Activated effector memory CD4-positive, alpha-beta T cell treated with Interleukin-2 at 50 U/mL for 16 hours (primary cell): ENCODE measurements at regions not wholly inside any gene's neighbourhood (a gene's known extent, or its start where the extent isn't known, plus 50 kb on each side); places are given as distances from the start of the nearest gene placed in this dataset.
"Not testable (repeated sequence)": the region's sequence is repeated elsewhere in the genome, so short reads cannot be mapped to it uniquely, and the experiment has no call there.

Source experiments
- DNase-seq: peaks from one replicate; pipeline ENCODE4 v3.0.0-alpha.2; 2020

DNA sequence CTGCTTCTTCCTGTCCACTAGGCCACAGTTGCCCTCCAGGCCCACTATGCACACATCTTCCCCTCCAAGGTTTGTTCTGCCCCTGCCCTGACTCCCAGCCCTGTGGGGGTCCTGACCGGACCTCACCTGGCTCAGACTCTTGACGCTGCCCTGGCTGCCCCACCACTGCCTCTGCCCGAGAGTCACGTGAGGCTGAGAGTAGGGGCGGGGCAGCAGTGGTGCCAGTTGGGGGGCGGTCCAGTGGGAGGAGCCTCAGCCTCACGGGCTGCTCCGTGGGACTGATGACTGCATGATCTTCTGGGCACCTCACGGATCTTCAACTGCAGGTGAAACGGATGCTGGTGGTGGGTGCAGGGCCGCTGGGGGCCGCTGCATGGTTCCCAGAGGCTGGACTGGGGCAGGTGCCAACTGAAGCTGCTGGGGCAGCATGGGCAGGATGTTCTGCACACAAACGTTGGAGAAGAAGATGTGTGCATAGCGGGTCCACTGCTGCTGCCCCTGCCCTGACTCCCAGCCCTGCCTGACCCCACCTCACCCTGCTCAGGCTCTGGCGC lies 77.6 kb downstream of the HHIPL2 start:
- DNase-seq = not testable (repeated sequence)

DNA sequence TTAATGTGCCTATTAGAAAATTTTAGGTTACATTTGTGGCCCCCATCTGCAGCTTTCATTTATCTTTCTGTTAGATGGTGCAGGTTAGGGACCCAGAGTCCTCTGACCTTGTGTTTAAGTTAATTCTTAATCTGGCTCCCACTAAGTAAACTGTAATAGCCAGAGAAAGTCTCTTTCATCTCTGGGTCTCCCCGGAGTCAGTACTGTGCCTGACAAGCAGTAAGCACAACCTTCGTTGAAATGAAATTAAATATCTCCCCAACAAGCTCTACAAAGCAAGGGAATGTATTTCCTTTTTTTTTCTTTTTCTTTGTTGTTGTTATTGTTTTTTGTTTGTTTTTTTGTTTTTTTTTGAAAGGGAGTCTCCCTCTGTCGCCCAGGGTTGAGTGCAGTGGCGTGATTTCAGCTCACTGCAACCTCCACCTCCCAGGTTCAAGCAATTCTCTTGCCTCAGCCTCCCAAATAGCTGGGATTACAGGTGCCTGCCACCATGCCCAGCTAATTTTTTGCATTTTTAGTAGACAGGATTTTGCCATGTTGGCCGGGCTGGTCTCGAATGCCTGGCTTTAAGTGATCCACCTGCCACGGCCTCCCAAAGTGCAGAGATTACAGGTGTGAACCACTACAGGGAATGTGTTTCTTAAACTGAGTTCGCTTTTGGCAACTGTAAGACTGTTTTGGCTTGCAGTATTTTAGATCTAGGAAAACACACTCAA lies 81.6 kb downstream of the HHIPL2 start:
- no peak for DNase-seq

DNA sequence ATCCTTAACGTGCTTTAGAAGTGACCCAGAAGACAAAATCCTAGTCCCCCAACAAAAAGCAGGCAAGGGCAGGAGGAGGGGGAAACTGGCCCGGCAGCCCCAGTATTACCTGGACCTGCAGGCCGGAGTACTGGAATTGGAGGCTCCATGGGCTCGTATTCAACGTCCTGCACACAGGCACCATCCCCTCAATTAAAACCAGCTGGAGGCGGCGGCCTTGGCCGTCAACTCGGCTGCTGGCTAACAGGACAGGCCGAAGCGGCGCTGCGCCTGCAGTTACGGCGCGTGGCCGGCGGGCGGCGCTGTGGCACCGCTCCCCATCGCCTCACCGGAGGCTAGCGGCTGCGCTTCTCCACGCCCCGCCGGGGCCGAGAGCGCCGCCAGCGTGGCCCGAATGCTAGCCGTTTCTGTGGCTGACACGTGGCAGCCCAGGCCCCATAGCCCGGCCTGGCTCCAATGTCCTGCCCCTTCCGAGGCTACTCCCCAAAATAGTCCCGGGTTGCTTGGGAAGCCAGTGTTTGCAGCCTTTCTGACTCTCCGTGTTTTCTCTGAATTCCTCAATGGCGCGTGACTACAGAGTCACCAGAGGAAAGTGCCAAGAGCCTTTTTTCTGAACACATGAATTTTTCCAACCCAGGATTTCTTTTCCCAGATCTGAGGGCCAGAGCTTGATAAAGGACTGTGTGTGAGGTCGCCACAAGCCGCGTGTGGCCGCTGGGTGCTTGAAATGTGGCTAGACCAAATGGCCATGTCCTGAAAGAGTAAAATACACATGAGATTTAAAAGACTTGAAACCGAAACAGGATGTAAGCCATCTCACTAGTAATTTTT lies 82.5 kb downstream of the HHIPL2 start:
- peak; percentile 72 for DNase-seq

DNA sequence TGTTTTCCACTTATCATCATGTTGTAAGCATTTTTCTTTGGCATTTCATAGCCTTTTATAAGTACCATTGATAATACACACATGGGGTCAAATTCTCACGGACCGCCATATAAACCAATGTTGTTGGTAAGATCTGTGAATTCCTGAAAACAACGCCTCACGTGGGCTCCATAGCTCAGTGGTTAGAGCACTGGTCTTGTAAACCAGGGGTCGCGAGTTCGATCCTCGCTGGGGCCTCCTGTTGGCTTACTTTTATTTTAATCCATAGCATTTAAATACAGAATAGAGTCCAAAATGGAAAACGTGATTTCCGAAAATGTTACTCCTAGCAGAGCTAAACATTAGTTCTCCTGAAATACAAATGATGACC lies 83.1 kb downstream of the HHIPL2 start:
- DNase-seq = peak; percentile 35

DNA sequence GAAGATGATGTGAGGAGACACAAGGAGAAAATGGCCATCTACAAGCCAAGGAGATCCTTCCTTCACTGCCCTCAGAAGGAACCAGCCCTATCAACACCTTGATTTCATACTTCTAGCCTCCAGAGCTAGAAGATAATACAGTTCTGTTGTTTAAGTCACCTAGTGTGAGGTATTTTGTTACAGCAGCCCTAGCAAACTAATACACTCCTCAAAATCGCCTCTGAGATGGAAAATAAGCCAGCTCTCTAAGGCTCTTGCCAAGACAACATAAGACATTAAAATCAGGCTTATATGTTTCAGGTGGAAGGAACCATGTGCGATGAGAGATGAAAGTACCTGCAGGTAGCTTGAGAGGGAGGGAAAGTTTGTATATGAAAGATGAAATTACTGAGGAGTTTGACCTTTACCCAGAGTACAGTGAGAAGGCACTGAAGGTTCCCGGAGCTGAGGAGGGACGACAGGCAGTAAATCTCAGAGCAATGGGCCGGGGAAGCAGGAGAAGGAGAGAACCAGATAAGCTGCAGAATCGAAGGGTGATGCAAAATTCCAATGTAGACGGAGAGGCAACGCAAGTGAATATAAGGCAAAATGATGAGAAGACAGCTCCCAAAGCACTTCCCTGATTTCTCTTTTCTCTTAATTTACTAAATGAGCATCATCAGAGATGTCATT lies 84.7 kb downstream of the HHIPL2 start:
- DNase-seq = no peak

DNA sequence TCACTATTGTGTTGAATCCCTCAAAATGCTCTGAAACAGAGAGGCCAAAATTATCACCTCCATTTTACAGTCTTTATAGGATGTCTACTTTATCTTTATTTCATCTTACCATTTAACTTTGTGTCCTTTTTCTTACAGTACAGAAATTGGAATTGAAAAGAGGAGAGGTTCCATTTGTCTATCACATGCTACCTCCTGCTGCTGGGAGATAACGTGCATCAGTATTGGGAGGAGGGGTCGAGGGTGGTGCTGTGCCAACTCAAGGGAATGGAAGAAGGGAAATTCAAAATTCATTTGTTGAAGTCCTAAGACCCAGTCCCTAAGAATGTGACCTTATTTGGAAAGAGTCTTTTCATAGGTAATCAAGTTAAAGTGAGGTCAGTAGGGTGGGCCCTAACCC lies 85.3 kb downstream of the HHIPL2 start:
- no peak for DNase-seq

DNA sequence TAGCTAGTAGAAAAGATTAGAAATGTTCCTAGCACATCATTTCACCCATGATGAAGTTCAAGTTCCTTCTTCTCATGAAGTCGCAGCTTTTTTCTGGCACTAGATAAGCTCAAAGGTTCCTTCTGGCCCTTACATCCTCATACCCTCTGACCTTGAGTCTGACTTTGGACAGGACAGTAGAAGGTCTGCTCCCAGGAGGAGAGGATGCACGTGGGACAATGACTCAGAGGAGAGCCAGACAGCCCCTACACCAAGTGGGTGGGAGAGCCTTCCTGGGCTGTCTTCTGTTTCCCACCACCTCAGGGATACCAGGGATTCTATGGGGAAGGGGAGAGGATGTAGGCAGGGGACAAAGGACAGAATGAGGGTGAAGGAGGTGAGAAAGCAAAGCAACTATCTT lies 86.0 kb downstream of the HHIPL2 start:
- no peak for DNase-seq

DNA sequence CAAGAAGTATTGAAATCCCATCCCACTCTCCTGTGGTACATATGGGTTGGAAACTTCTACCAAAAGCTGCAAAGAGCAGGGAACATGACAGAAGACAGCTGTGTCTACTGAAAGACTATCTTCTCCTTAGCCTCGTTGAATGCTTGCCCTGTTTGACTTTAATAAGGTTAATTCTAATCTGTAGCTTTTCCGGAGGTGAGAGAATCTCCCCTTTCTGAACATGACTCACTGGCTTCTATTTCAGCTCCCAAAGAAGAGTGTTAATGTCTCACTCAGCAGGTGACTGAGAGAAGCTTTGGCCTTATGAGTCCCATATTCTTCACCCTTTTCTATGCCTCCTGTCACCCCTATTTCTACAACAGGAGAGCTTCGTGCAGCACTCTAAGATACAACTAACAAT lies 88.3 kb downstream of the HHIPL2 start:
- no peak for DNase-seq

DNA sequence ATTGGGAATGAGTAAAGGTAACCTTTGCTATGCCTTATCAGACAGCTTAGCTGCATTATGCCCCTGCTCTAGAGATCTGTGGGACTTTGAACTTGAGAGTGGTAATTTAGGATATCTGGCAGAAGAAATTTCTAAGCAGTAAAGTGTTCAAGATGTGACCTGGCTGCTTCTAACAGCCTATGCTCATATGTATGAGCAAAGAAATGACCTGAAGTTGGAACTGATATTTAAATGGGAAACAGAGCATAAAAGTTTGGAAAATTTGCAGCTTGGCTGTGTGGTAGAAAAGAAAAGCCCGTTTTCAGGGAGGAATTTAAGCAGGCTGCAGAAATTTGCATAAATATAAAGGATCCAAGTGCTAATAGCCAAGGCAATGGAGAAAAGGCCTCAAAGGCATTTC lies 90.4 kb downstream of the HHIPL2 start:
- DNase-seq = no peak

DNA sequence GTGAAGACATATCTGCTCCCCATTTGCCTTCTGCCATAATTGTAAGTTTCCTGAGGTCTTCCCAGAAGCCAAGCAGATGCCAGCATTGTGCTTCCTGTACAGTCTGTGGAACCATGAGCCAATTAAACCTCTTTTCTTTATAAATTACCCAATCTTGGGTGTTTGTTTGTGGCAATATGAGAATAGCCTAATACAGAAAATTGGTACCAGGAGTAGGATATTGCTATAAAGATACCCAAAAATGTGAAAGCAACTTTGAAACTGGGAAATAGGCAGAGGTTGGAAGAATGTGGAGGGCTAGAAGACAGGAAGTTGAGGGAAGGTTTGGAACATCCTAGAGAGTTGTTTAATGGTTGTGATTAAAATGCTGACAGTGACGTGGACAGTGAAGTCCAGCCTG lies 90.8 kb downstream of the HHIPL2 start:
- no peak for DNase-seq

DNA sequence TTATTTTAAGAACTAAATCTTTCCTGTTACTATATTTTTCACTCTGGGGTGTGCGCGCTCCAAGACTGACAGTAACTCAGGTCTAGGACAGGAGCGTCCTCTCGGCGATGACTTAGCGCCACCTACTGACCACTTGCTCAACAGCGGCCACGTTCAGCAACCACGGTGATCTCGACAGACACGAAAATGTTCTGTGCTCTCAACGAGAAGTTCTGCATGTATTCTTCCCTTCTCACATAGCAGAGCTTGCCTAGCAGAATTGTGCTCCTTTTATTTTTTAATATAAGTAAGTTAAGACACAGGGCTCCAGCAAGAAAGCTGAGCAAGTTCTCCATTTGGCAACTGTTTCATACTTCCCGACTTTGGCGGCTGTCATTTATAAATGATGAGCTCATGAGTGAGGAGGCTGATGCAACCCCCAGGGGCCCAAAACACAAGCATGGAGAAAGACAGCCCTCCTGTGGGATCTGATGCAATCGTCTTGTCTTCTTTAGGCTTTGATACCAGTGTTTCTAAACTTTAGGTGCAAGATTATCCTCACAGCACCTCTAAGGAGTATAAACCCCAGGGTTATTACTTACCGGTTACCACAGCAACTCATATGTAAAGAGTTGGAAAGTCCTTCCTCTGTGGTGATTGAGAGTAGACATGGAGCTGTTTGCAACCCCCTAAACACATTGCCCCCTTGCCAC lies 92.6 kb downstream of the HHIPL2 start:
- DNase-seq = peak; percentile 74

DNA sequence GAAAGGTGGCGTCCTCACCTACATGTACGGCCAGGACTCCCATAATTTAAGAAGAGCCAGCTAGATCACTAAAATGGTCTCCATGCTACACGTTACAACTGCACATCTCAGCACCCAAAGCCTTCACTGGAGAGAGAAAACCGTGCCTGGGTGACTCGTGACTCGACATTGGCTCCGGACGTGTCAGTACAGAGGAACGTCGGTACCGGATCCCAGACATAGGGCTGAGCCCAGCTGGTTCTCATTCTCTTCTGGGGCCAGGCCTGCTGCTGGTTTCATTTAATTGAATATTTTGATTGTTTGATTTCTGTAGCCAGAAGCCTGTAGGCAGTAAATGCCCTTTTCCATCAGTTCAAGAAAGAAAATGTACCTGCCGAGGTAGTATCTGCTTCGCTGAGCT lies 93.1 kb downstream of the HHIPL2 start:
- DNase-seq = peak; percentile 1

DNA sequence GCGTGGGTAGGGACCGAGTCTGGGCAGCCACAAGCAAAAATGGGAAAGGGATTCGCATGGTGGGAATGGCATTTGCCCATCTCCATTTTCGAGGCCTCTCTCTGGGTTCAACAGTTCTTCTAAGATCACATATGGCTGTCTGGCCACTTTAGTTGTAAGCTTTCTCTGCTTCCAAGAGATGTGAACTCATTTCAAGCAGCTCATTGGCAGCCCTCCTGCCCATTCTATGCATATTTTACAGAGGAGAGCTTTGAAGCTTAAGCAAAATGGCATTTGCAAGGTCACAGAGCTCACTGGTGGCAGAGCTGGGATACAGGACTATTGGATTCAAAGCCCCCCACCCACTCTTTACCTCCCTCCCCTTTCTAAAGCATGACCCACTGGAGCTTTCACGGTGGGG lies 93.7 kb downstream of the HHIPL2 start:
- no peak for DNase-seq

DNA sequence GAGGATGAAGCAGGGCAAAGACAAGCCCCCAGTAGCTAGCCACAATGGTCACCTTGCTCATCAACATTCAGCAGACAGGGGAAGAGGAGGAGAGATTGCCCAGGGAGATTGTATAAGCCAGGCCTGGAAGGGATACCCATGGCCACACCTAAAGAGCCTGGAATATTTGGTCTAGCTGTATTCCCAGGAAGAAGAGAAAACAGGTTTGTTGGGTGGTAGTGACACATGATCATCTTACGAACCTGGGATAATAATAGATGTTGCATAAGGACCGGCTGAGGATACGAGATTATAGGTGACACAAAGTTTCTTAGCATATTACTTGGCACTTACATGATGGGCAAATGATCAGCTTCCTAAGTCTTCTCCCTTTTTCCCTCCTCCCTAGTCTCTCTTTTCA lies 95.9 kb downstream of the HHIPL2 start:
- DNase-seq = no peak

DNA sequence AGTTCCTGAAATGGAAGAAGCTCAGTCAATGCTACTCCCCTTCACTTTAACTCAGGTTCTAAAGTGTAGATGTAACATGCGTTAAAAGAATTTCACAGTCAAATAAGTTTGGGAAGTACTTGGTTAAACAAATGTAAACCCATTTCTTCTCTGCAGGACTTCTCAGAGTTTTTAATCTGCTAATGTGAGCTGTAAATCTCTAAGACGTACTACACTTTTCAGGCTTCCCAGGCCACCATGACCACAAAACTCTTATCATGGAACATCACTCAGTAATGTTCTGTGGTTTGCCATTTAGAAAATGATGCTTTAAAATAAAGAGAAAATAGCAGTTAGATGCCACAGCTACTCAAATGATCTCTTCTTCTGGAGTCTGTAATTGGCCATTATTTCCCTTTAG lies 104.3 kb downstream of the HHIPL2 start:
- DNase-seq = no peak

DNA sequence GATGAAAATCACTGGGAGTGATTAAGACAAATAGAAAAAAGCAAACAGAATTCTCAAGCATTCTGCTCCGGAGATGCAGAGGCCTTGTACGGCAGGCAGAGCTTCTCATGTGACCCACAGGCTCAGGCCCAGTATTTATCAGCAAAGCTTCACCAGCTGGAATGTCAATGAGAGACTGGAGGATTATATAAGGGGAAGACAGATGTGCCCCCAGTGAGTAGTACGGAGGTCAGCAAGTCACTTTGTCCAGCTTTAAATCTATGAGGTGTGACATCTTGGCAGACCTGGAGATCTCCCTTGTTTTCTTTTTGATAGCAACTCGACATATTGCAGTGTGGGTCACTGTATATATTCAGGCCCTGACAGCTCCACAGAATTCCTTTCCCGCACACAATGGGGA lies 106.8 kb downstream of the HHIPL2 start:
- no peak for DNase-seq

DNA sequence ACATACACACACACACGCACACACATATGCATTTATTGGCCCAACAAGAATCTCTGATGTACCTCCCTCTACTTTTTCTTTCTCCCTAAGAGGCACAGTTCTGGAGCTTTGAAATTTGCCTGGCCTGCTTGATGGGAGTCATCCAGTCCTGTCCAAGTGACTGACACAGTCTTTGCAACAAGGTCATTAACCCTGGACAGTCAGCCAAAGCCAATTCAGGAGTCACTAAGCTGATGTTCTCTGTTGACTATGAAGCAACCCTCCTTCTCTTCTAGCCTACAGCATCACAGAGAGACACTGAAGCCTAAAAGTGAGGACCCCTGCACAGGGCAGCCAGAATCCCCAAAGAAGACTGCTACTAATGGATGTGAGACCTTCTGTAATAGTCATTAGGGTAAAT lies 123.1 kb downstream of the HHIPL2 start:
- no peak for DNase-seq

DNA sequence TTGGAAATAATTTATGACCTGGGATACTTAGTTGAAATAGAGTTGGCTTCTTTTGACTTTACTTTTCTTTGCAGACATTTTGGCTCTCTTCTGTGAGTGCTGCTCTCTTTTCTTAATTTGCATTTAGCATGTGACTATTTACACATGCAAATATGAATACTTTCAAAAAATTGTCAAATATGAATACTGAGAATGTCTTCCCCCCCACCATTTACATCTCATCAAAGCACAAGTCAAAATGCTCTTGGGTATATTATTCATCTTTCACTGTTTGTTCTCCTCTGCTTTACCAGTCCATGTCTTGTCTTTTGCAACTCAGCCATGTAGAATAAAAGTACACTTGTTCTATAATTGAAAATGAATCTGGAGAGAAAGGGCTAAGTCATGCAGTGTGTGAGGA lies 126.5 kb downstream of the HHIPL2 start:
- DNase-seq = no peak

DNA sequence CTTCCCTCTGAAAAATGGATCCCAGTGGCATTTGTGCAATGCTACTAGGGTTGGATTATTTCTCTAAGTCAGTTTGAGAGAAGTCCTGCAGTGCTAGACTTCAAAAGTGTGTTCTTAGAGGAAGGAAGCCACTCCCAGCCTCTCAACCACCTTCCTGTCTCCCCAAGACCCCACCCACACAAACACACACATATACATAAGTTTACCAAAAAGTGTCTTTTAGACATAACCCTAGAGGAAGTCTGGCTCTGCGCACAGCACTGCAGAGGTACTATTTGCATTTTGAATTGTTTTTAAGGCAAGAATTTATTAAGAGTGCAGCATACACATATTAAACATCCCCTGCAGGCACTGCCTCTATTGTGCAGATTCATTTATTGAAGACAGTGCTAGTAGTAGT lies 127.3 kb downstream of the HHIPL2 start:
- DNase-seq = peak; percentile 39

DNA sequence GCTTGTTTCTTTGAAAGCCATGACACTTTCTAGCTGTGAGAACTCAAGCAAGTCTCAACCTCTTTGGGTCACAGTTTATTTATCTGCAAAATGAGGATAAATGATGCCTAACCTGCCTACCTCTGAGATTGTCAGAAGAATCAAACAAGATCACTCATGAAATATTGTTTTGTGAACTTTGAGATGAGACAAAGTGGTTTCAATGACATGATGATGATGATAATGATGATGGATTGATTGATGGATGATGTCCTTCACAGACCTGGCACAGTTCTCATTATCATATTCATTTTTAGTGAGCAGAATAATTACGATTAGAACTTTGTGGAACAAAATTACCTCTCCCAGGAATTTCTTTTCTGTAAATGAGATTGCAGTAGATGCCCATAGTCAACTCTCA lies 129.2 kb downstream of the HHIPL2 start:
- no peak for DNase-seq

DNA sequence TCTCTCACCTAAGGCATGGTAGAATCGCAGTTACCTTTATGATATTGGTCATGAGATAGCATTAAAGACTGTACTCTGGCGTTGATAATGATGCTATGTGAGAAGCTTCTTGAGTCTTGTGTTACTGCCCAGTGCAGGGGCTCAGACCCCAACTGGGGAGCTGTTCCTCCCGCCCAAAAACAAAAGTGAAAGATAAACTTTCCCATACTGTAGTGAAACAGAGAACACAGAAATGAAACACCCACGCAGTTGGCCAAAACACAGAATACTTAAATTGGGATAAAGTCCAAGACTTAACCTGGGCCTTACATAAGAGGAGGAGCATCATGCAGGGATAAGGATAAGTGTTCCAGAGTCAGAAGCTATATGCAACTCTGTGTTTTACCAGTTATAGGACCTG lies 130.6 kb downstream of the HHIPL2 start:
- DNase-seq = no peak

DNA sequence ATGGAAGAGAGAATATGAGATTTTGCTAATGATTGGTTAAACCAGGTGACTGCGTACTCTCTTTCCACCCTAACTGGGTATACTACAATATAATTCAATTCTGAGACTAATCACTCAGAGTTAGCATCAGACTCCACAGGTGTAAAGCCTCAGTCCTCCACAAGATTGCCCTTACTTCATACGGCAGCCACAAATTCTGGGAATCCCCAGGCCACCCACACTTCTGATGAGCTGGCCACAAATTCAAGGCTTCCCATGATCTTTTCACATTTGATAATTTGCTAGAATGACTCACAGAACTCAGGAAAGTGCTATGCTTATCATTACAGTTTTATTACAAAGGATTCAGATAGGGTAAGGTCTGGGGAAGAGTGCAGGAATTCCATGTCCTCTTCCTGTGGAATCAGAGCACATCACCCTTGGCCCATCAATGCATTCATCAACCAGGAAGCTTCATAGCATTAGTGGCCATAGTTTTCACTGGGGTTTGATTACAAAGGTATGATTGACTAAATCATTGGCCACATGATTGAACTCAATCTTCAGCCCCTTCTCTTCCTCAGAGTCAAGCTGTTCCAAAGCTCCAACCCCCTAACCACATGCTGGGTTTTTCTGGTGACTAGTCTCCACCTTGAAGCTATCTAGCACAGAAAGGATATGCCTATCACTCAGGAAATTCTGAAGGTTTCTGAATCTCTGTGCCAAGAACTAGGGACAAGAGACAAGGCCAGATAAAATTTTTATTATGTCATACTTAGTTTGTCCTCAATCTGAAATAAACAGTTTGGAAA lies 131.7 kb downstream of the HHIPL2 start:
- DNase-seq = no peak
